MCF 10A (cell line): ENCODE measurements at regions not wholly inside any gene's neighbourhood (a gene's known extent, or its start where the extent isn't known, plus 50 kb on each side); places are given as distances from the start of the nearest gene placed in this dataset.

Experiments used
- BruUV-seq: library from RNA; stranded (reverse); fragments of 400-500 nt; replicated peaks from 2 replicates; lab custom pipeline; 2021; lab: Mats Ljungman, UMichigan
- CTCF ChIA-PET: fragments of 300-600 bp; sonication (Branson Sonifier 250); formaldehyde crosslinking; extraction: SDS; loops from one replicate; lab custom pipeline; 2021; ENCODE audit warnings: antibody characterized with exemption, inconsistent platforms; lab: Yijun Ruan, JAX
- POLR2A ChIA-PET: fragments of 300-600, 350-650 bp; sonication (Branson Sonifier 250); formaldehyde crosslinking; extraction: SDS; loops from one replicate; lab custom pipeline; 2020; ENCODE audit warnings: antibody characterized with exemption, inconsistent platforms; lab: Yijun Ruan, JAX
- DNase-seq: peaks from one replicate; pipeline ENCODE4 v3.0.0-alpha.2; 2018; ENCODE audit not compliant: unreplicated experiment
- H3K27ac Mint-ChIP-seq: one replicate; pipeline ENCODE4 v1.8.0; 2022; ENCODE audit warnings: mild to moderate bottlenecking, low read depth, mixed read lengths; ENCODE audit not compliant: unreplicated experiment
- H3K27me3 Mint-ChIP-seq: one replicate; pipeline ENCODE4 v1.8.0; 2022; ENCODE audit warnings: mixed read lengths; ENCODE audit not compliant: insufficient read depth, unreplicated experiment
- H3K36me3 Mint-ChIP-seq: one replicate; pipeline ENCODE4 v1.8.0; 2022; ENCODE audit warnings: mild to moderate bottlenecking, moderate library complexity, mixed read lengths; ENCODE audit not compliant: insufficient read depth, unreplicated experiment
- H3K4me1 Mint-ChIP-seq: one replicate; pipeline ENCODE4 v1.8.0; 2022; ENCODE audit warnings: mixed read lengths; ENCODE audit not compliant: insufficient read depth, unreplicated experiment
- H3K4me3 Mint-ChIP-seq: one replicate; pipeline ENCODE4 v1.8.0; 2022; ENCODE audit warnings: mild to moderate bottlenecking, moderate library complexity, mixed read lengths; ENCODE audit not compliant: unreplicated experiment
- H3K9me3 Mint-ChIP-seq: one replicate; pipeline ENCODE4 v1.8.0; 2022; ENCODE audit warnings: mixed read lengths; ENCODE audit not compliant: unreplicated experiment
- intact Hi-C: fragments of 100-400 bp; cut with micrococcal nuclease; formaldehyde crosslinking; loops from 2 replicates; pipeline ENCODE4 v1.14.1; 2022
- TF ChIP-seq, protein P1 (sequence below): fragments of 200-600 bp; IDR thresholded peaks from one replicate; pipeline ENCODE4 v1.8.0; 2022; ENCODE audit warnings: antibody characterized with exemption, mild to moderate bottlenecking; ENCODE audit not compliant: unreplicated experiment

DNA sequence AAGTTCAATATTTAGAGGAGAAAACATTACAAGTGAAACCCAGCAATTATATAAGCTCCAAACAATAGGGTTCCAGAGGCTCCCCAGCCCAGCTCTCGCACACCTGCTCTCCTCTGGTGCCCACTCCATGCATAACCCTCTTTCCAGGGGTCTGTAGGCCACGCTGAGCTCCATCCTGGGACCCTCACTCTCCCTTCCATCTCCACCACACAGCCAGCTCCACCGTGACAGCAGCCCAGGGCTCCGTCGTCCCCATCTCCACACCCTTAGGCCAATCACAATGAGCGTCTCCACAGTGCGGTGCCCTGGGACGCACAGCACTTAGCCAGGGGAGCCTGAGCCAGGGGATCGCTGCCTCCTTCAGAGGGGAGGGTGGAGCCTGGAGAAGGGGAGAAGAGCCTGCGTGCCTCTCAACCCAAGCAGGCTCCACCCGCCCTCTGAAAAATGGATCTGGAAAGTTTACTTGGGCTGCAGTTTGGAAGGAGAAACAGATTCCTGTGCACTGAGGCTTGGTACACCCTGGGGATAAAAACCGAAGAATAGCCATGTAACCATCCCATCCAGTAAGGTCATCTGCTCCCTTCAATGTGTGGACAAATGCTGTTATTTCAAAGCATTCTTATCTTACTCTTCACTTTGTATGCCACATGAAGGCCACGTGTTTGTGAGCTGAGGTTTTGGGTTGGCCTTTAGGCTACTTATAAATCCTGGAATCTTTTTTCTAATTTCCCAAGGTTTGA, 72.4 kb upstream of the GGTLC1 start:
- Mint-ChIP-seq H3K4me1 (no peaks in the 10 kb centered on the region), H3K27me3 (no peaks in the 10 kb centered on the region), H3K27ac (no peak overlapping the region), H3K36me3 (no peaks in the 10 kb centered on the region), H3K9me3 (peaks cover 28% of the 10 kb centered on the region), H3K4me3 (no peak overlapping the region)
- no peak for DNase-seq
- ChIA-PET CTCF (interaction anchor here (0.7 kb wide), 1 partner anchor 63 kb away, joined by 3 read pairs; no protein-coding TSS in a partner anchor), POLR2A (no interaction called here)
- BruUV-seq = no TSS peak
- intact Hi-C loops = no loop called here
- TF ChIP-seq, protein P1, sequence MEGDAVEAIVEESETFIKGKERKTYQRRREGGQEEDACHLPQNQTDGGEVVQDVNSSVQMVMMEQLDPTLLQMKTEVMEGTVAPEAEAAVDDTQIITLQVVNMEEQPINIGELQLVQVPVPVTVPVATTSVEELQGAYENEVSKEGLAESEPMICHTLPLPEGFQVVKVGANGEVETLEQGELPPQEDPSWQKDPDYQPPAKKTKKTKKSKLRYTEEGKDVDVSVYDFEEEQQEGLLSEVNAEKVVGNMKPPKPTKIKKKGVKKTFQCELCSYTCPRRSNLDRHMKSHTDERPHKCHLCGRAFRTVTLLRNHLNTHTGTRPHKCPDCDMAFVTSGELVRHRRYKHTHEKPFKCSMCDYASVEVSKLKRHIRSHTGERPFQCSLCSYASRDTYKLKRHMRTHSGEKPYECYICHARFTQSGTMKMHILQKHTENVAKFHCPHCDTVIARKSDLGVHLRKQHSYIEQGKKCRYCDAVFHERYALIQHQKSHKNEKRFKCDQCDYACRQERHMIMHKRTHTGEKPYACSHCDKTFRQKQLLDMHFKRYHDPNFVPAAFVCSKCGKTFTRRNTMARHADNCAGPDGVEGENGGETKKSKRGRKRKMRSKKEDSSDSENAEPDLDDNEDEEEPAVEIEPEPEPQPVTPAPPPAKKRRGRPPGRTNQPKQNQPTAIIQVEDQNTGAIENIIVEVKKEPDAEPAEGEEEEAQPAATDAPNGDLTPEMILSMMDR = no peak

DNA sequence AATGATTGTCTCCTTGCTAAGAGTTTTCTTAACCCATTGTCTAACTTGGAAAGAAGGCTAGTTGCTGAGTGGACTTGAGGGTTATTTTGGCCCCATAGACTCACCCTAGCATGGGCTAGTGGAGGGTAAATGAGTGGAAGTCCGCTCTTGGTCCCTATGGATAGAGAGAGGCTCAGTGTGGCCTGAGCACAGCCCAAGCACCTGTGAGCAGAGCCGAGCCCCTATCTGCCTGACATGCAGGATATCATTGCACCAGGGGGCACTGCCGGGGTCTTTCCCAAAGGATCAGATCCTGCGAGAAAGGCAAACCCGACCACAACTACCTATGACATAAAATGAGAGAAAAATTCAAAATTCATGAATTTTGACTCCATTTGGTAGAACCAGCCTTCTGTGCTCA, 70.6 kb upstream of the GGTLC1 start:
- no peak overlapping the region for H3K4me3 Mint-ChIP-seq
- no peaks in the 10 kb centered on the region for H3K4me1 Mint-ChIP-seq
- H3K36me3 Mint-ChIP-seq = no peaks in the 10 kb centered on the region
- H3K27ac Mint-ChIP-seq = no peak overlapping the region
- BruUV-seq = no TSS peak
- DNase-seq = no peak
- intact Hi-C loops = no loop called here
- ChIA-PET POLR2A (no interaction called here), CTCF (no interaction called here)
- peaks cover 21% of the 10 kb centered on the region for H3K9me3 Mint-ChIP-seq
- TF ChIP-seq, protein P1 = no peak
- H3K27me3 Mint-ChIP-seq = no peaks in the 10 kb centered on the region

DNA sequence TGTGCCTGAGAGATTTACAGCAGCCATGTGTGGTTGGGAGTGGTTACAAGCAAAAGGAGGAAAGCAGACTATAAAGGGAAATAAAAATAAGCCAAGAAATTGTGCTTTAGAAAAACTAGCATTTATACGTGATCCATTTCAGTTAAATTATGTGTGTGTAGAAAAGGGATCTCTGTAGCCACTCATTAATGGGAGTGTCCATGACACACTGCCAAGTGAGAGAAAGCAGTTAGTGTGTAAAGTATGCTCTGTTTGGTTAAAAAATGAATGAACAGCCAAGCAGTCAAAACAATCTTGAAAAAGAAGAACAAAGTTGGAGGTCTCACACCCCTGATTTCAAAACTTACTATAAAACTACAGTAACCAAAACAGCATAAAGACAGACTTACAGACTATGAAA, 67.9 kb upstream of the GGTLC1 start:
- DNase-seq = no peak
- intact Hi-C loops = no loop called here
- BruUV-seq = no TSS peak
- Mint-ChIP-seq H3K4me1 (no peaks in the 10 kb centered on the region), H3K36me3 (no peaks in the 10 kb centered on the region), H3K27me3 (no peaks in the 10 kb centered on the region), H3K9me3 (peaks cover 13% of the 10 kb centered on the region), H3K4me3 (no peak overlapping the region), H3K27ac (no peak overlapping the region)
- POLR2A ChIA-PET = no interaction called here
- CTCF ChIA-PET = no interaction called here
- TF ChIP-seq, protein P1 = no peak

DNA sequence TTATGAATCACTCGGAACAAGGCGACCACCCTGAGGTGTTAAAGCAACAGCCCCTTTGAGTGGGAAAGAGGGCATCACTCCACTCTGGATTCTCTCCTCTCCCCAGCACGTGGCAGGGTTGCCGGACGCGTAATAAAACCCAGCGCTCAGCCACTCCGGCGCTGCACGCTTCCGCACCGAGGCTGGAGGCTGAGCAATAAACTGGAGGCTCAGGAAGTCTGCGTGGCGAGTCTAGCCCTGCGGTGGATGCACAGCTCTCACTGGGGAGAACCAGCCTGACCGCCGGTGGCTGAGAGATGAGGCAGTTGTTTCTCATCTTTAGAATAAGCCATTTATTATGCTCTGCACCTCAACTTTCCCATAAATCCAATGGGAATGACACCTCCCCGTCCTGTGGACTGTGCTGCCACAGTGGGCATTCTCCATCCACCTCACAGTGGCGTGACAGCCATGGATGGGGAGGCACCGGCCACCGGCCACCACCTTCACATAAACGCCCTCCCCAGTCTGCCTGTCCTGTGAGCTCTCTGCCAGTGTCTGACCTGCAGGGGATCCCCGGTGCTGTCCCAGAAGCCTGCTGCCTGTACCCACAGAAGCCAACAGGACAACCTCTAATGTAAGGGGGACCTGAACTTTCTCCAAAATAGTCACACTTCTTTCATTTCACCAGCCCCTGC, 64.2 kb upstream of the GGTLC1 start:
- no peaks in the 10 kb centered on the region for H3K36me3 Mint-ChIP-seq
- no peak for DNase-seq
- ChIA-PET POLR2A (no interaction called here), CTCF (no interaction called here)
- no peak overlapping the region for H3K4me3 Mint-ChIP-seq
- no peaks in the 10 kb centered on the region for H3K27me3 Mint-ChIP-seq
- intact Hi-C loops = no loop called here
- TF ChIP-seq, protein P1 = no peak
- H3K9me3 Mint-ChIP-seq = peaks cover 29% of the 10 kb centered on the region
- H3K4me1 Mint-ChIP-seq = no peaks in the 10 kb centered on the region
- BruUV-seq = no TSS peak
- no peak overlapping the region for H3K27ac Mint-ChIP-seq
